ENCODE measurements at regions not wholly inside any gene's neighbourhood (a gene's known extent, or its start where the extent isn't known, plus 50 kb on each side); places are given as distances from the start of the nearest gene placed in this dataset.
A peak's percentile ranks its signal among the peaks of the same experiment; 100 is the strongest.

DNA sequence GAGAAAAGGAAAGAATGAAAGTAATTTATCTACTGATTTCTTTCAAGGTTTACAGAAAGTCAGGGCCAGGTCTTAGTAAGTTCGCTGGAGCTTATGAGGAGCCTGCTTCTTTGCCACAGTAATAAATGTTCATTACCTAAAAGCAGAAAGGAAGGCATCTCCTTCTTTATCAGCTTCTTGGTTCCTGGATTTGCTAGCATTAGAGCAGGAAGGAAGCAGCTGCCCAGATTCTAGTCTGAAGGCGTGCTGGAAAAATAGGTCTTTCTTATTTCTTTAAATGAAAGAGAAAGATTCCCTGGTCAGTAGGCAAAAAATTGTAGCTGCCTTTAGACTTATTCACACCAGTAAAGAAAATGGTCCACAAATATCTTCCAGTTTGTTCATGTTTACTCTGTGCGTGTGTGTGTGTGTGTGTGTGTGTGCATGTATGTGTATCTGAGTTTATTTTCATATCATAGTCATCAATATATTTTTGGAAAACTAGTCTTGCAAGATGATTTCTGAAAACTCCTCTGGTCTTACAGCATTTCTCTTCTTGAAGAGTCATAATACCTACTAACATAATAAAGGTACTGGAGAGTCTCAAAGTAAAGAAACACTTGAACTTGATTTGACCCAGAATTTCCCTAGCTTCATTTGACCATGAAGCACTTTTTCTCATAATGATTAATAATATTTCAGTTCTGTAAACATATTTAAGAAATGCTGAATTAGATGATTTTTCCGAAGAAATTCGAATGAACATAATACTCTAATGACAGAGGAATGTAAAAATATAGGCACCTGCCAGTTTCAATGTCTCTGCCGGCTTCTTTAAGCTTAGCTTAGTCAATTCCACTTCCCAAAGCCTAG lies 255.3 kb upstream of the ZPLD1 start:
- H3K36me3 ChIP-seq (ENCODE audit: control insufficient read depth in 2 of 2, insufficient read depth in 2 of 2, low read length in 1 of 2), result no peaks in the 10 kb centered on the region
- peaks cover 14% of the 10 kb centered on the region for H3K4me1 ChIP-seq (ENCODE audit: control insufficient read depth, insufficient read depth, low read length)
- in situ Hi-C loops (cut with MboI) (no loop called here), intact Hi-C loops (cut with micrococcal nuclease; ENCODE audit: unreplicated experiment) (no loop called here)
- peak overlapping the region; percentile 59 for H2AFZ ChIP-seq (ENCODE audit: control insufficient read depth, low read depth, low read length)
- CTCF ChIA-PET, result interaction anchor here (0.8 to 5.2 kb wide), 7 partner anchors 14 to 377 kb away, joined by 3 to 21 read pairs (median 4); no protein-coding TSS in a partner anchor
- peak overlapping the region; percentile 11 for H3K4me3 ChIP-seq
- WGBS (ENCODE audit: insufficient coverage, insufficient replicate concordance, low lambda C conversion rate, missing lambda C conversion rate), result 3% methylated on average over 6 of the region's 6 CpGs
- no peak for FAIRE-seq
- peak overlapping the region; percentile 62 for H3K27ac ChIP-seq (ENCODE audit: control insufficient read depth, insufficient read depth)
- ATAC-seq, result peak; percentile 81
- H3K79me2 ChIP-seq (ENCODE audit: control insufficient read depth, insufficient read depth, low read length), result no peaks in the 10 kb centered on the region
- RAD21 ChIA-PET (ENCODE audit: unreplicated experiment), result interaction anchor here (1.0 to 1.8 kb wide), 9 partner anchors 13 to 279 kb away, joined by 3 to 6 read pairs (median 3); no protein-coding TSS in a partner anchor
- H4K20me1 ChIP-seq (ENCODE audit: control insufficient read depth, insufficient read depth), result no peaks in the 10 kb centered on the region
- H3K9ac ChIP-seq (ENCODE audit: control insufficient read depth, insufficient read depth, low read length), result no peak overlapping the region; the same call in 1 of the 2 replicates
- peak; percentile 24 for DNase-seq (ENCODE audit: low read depth, low spot score)
- no peaks in the 10 kb centered on the region; the same call in 2 of the 3 replicates for H3K9me3 ChIP-seq (replicated peaks; ENCODE audit: control insufficient read depth, insufficient read depth, low read length)
- POLR2A ChIA-PET, result interaction anchor here (0.6 to 0.7 kb wide), 3 partner anchors 60 to 340 kb away, joined by 3 read pairs; no protein-coding TSS in a partner anchor
- no peaks in the 10 kb centered on the region for H3K27me3 ChIP-seq (replicated peaks in 1 of 2; ENCODE audit: control insufficient read depth in 2 of 2, insufficient read depth in 2 of 2, low read length in 1 of 2)
- SMC1A ChIA-PET (ENCODE audit: uncharacterized antibody, unreplicated experiment), result interaction anchor here (0.7 to 2.9 kb wide), 17 partner anchors 11 to 371 kb away, joined by 3 to 9 read pairs (median 3); no protein-coding TSS in a partner anchor
- peak overlapping the region; percentile 72 for H3K4me2 ChIP-seq (ENCODE audit: control insufficient read depth, insufficient read depth)
- BruUV-seq (replicated peaks), result no TSS peak
- TF ChIP-seq CBFB (IDR thresholded peaks at IDR 0.05; ENCODE audit: low read depth) (no peak), ZNF274 (IDR thresholded peaks at IDR 0.05; ENCODE audit: insufficient read depth, insufficient read length) (no peak), TBL1XR1 (IDR thresholded peaks at IDR 0.05; ENCODE audit: low read depth, low read length) (no peak), CHD4 (IDR thresholded peaks at IDR 0.05) (no peak), EED (IDR thresholded peaks at IDR 0.05; ENCODE audit: low read depth) (no peak)
- TF ChIP-seq, protein P1, sequence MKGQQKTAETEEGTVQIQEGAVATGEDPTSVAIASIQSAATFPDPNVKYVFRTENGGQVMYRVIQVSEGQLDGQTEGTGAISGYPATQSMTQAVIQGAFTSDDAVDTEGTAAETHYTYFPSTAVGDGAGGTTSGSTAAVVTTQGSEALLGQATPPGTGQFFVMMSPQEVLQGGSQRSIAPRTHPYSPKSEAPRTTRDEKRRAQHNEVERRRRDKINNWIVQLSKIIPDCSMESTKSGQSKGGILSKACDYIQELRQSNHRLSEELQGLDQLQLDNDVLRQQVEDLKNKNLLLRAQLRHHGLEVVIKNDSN (IDR thresholded peaks at IDR 0.05; ENCODE audit: borderline replicate concordance, extremely low read length, insufficient read depth, low read depth, low read length), result no peak
- TF ChIP-seq, protein P2, sequence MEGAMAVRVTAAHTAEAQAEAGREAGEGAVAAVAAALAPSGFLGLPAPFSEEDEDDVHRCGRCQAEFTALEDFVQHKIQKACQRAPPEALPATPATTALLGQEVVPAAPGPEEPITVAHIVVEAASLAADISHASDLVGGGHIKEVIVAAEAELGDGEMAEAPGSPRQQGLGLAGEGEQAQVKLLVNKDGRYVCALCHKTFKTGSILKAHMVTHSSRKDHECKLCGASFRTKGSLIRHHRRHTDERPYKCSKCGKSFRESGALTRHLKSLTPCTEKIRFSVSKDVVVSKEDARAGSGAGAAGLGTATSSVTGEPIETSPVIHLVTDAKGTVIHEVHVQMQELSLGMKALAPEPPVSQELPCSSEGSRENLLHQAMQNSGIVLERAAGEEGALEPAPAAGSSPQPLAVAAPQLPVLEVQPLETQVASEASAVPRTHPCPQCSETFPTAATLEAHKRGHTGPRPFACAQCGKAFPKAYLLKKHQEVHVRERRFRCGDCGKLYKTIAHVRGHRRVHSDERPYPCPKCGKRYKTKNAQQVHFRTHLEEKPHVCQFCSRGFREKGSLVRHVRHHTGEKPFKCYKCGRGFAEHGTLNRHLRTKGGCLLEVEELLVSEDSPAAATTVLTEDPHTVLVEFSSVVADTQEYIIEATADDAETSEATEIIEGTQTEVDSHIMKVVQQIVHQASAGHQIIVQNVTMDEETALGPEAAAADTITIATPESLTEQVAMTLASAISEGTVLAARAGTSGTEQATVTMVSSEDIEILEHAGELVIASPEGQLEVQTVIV (IDR thresholded peaks at IDR 0.05; ENCODE audit: borderline replicate concordance, partially characterized antibody), result no peak
- TF ChIP-seq, protein P3, sequence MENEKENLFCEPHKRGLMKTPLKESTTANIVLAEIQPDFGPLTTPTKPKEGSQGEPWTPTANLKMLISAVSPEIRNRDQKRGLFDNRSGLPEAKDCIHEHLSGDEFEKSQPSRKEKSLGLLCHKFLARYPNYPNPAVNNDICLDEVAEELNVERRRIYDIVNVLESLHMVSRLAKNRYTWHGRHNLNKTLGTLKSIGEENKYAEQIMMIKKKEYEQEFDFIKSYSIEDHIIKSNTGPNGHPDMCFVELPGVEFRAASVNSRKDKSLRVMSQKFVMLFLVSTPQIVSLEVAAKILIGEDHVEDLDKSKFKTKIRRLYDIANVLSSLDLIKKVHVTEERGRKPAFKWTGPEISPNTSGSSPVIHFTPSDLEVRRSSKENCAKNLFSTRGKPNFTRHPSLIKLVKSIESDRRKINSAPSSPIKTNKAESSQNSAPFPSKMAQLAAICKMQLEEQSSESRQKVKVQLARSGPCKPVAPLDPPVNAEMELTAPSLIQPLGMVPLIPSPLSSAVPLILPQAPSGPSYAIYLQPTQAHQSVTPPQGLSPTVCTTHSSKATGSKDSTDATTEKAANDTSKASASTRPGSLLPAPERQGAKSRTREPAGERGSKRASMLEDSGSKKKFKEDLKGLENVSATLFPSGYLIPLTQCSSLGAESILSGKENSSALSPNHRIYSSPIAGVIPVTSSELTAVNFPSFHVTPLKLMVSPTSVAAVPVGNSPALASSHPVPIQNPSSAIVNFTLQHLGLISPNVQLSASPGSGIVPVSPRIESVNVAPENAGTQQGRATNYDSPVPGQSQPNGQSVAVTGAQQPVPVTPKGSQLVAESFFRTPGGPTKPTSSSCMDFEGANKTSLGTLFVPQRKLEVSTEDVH (IDR thresholded peaks at IDR 0.05; ENCODE audit: low read depth, partially characterized antibody), result no peak
- TF ChIP-seq, protein P4, sequence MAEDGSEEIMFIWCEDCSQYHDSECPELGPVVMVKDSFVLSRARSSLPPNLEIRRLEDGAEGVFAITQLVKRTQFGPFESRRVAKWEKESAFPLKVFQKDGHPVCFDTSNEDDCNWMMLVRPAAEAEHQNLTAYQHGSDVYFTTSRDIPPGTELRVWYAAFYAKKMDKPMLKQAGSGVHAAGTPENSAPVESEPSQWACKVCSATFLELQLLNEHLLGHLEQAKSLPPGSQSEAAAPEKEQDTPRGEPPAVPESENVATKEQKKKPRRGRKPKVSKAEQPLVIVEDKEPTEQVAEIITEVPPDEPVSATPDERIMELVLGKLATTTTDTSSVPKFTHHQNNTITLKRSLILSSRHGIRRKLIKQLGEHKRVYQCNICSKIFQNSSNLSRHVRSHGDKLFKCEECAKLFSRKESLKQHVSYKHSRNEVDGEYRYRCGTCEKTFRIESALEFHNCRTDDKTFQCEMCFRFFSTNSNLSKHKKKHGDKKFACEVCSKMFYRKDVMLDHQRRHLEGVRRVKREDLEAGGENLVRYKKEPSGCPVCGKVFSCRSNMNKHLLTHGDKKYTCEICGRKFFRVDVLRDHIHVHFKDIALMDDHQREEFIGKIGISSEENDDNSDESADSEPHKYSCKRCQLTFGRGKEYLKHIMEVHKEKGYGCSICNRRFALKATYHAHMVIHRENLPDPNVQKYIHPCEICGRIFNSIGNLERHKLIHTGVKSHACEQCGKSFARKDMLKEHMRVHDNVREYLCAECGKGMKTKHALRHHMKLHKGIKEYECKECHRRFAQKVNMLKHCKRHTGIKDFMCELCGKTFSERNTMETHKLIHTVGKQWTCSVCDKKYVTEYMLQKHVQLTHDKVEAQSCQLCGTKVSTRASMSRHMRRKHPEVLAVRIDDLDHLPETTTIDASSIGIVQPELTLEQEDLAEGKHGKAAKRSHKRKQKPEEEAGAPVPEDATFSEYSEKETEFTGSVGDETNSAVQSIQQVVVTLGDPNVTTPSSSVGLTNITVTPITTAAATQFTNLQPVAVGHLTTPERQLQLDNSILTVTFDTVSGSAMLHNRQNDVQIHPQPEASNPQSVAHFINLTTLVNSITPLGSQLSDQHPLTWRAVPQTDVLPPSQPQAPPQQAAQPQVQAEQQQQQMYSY (CRISPR knock-in tag; IDR thresholded peaks at IDR 0.05), result no peak
- TF ChIP-seq, protein P5, sequence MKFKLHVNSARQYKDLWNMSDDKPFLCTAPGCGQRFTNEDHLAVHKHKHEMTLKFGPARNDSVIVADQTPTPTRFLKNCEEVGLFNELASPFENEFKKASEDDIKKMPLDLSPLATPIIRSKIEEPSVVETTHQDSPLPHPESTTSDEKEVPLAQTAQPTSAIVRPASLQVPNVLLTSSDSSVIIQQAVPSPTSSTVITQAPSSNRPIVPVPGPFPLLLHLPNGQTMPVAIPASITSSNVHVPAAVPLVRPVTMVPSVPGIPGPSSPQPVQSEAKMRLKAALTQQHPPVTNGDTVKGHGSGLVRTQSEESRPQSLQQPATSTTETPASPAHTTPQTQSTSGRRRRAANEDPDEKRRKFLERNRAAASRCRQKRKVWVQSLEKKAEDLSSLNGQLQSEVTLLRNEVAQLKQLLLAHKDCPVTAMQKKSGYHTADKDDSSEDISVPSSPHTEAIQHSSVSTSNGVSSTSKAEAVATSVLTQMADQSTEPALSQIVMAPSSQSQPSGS (IDR thresholded peaks at IDR 0.05; ENCODE audit: low read length), result peak; percentile 35
